ENCODE measurements at regions not wholly inside any gene's neighbourhood (a gene's known extent, or its start where the extent isn't known, plus 50 kb on each side); places are given as distances from the start of the nearest gene placed in this dataset.
"Not testable (repeated sequence)": the region's sequence is repeated elsewhere in the genome, so short reads cannot be mapped to it uniquely, and the experiment has no call there.

GRCh38 chr2:51293566-51294200, 261.8 kb upstream of the NRXN1 start:
- Mint-ChIP-seq H3K27me3 (no peaks in the 10 kb centered on the region), H3K9me3 (ENCODE audit: low read depth) (peaks cover 13% of the 10 kb centered on the region), H3K36me3 (no peaks in the 10 kb centered on the region), H3K27ac (no peak overlapping the region), H3K4me3 (no peak overlapping the region), H3K4me1 (no peaks in the 10 kb centered on the region)
- ATAC-seq, result no peak
- no peak for DNase-seq
- CTCF ChIA-PET, result no interaction called here

GRCh38 chr2:51291762-51292551, 260.0 kb upstream of the NRXN1 start:
- Mint-ChIP-seq H3K36me3 (no peaks in the 10 kb centered on the region), H3K4me1 (no peaks in the 10 kb centered on the region), H3K4me3 (no peak overlapping the region), H3K27me3 (no peaks in the 10 kb centered on the region), H3K27ac (no peak overlapping the region), H3K9me3 (ENCODE audit: low read depth) (peaks cover 7% of the 10 kb centered on the region)
- CTCF ChIA-PET, result no interaction called here
- ATAC-seq (no peak), DNase-seq (no peak)

- no peak overlapping the region for H3K4me3 Mint-ChIP-seq
Observed at GRCh38 chr2:51290725-51291124, 258.8 kb upstream of the NRXN1 start.

GRCh38 chr2:51289045-51289444, 257.1 kb upstream of the NRXN1 start:
- no peak overlapping the region for H3K4me3 Mint-ChIP-seq
- no peaks in the 10 kb centered on the region for H3K4me1 Mint-ChIP-seq
- ATAC-seq, result no peak

More at GRCh38 chr2:51290725-51291124, 258.8 kb upstream of the NRXN1 start:
- Mint-ChIP-seq H3K4me1 (no peaks in the 10 kb centered on the region), H3K27me3 (no peaks in the 10 kb centered on the region), H3K36me3 (no peaks in the 10 kb centered on the region), H3K9me3 (ENCODE audit: low read depth) (peaks cover 10% of the 10 kb centered on the region), H3K27ac (no peak overlapping the region)
- no peak for DNase-seq
- ATAC-seq, result no peak
- CTCF ChIA-PET, result no interaction called here

GRCh38 chr2:51268191-51268590, 236.3 kb upstream of the NRXN1 start:
- H3K4me1 Mint-ChIP-seq, result no peaks in the 10 kb centered on the region
- no peak overlapping the region for H3K4me3 Mint-ChIP-seq
- no peak overlapping the region for H3K27ac Mint-ChIP-seq
- no peak for DNase-seq
- ATAC-seq, result no peak
- peaks cover 4% of the 10 kb centered on the region for H3K9me3 Mint-ChIP-seq (ENCODE audit: low read depth)
- H3K36me3 Mint-ChIP-seq, result no peaks in the 10 kb centered on the region
- H3K27me3 Mint-ChIP-seq, result no peaks in the 10 kb centered on the region
- CTCF ChIA-PET, result no interaction called here

More at GRCh38 chr2:51289045-51289444, 257.1 kb upstream of the NRXN1 start:
- no peaks in the 10 kb centered on the region for H3K36me3 Mint-ChIP-seq
- H3K9me3 Mint-ChIP-seq (ENCODE audit: low read depth), result peaks cover 9% of the 10 kb centered on the region
- CTCF ChIA-PET, result no interaction called here
- DNase-seq, result no peak
- H3K27ac Mint-ChIP-seq, result no peak overlapping the region
- no peaks in the 10 kb centered on the region for H3K27me3 Mint-ChIP-seq

GRCh38 chr2:51265539-51265938, 233.6 kb upstream of the NRXN1 start:
- Mint-ChIP-seq H3K4me1 (no peaks in the 10 kb centered on the region), H3K36me3 (no peaks in the 10 kb centered on the region), H3K4me3 (no peak overlapping the region), H3K9me3 (ENCODE audit: low read depth) (peaks cover 8% of the 10 kb centered on the region), H3K27ac (no peak overlapping the region), H3K27me3 (no peaks in the 10 kb centered on the region)
- ATAC-seq (no peak), DNase-seq (no peak)
- CTCF ChIA-PET, result no interaction called here

GRCh38 chr2:51263951-51264350, 232.0 kb upstream of the NRXN1 start:
- Mint-ChIP-seq H3K4me1 (no peaks in the 10 kb centered on the region), H3K27me3 (no peaks in the 10 kb centered on the region), H3K4me3 (no peak overlapping the region), H3K27ac (no peak overlapping the region), H3K36me3 (no peaks in the 10 kb centered on the region), H3K9me3 (ENCODE audit: low read depth) (peaks cover 4% of the 10 kb centered on the region)
- no peak for ATAC-seq
- CTCF ChIA-PET, result no interaction called here
- no peak for DNase-seq

GRCh38 chr2:51263101-51263500, 231.2 kb upstream of the NRXN1 start:
- ATAC-seq; H3K9me3 Mint-ChIP-seq (ENCODE audit: low read depth); CTCF ChIA-PET; DNase-seq; H3K36me3 Mint-ChIP-seq; H3K27ac Mint-ChIP-seq; H3K27me3 Mint-ChIP-seq; H3K4me1 Mint-ChIP-seq; H3K4me3 Mint-ChIP-seq: not testable (repeated sequence)

- ATAC-seq (no peak), DNase-seq (no peak)
- Mint-ChIP-seq H3K36me3 (no peaks in the 10 kb centered on the region), H3K27ac (no peak overlapping the region), H3K4me1 (no peaks in the 10 kb centered on the region), H3K4me3 (no peak overlapping the region), H3K9me3 (ENCODE audit: low read depth) (peaks cover 17% of the 10 kb centered on the region), H3K27me3 (no peaks in the 10 kb centered on the region)
- CTCF ChIA-PET, result no interaction called here
Observed at GRCh38 chr2:51258301-51258700, 226.4 kb upstream of the NRXN1 start.

- peaks cover 17% of the 10 kb centered on the region for H3K9me3 Mint-ChIP-seq (ENCODE audit: low read depth)
- CTCF ChIA-PET, result no interaction called here
- no peaks in the 10 kb centered on the region for H3K4me1 Mint-ChIP-seq
Observed at GRCh38 chr2:51256736-51257135, 224.8 kb upstream of the NRXN1 start.

GRCh38 chr2:51251356-51251755, 219.4 kb upstream of the NRXN1 start:
- no peak for DNase-seq
- no peak overlapping the region for H3K4me3 Mint-ChIP-seq
- H3K27ac Mint-ChIP-seq, result no peak overlapping the region
- ATAC-seq, result no peak
- CTCF ChIA-PET, result no interaction called here
- no peaks in the 10 kb centered on the region for H3K36me3 Mint-ChIP-seq
- H3K9me3 Mint-ChIP-seq (ENCODE audit: low read depth), result peaks cover 9% of the 10 kb centered on the region
- H3K4me1 Mint-ChIP-seq, result no peaks in the 10 kb centered on the region
- no peaks in the 10 kb centered on the region for H3K27me3 Mint-ChIP-seq

More at GRCh38 chr2:51256736-51257135, 224.8 kb upstream of the NRXN1 start:
- DNase-seq (no peak), ATAC-seq (no peak)
- Mint-ChIP-seq H3K36me3 (no peaks in the 10 kb centered on the region), H3K27me3 (no peaks in the 10 kb centered on the region), H3K4me3 (no peak overlapping the region), H3K27ac (no peak overlapping the region)

- Mint-ChIP-seq H3K9me3 (ENCODE audit: low read depth) (peaks cover 3% of the 10 kb centered on the region), H3K36me3 (no peaks in the 10 kb centered on the region), H3K4me3 (no peak overlapping the region), H3K27me3 (no peaks in the 10 kb centered on the region), H3K27ac (no peak overlapping the region), H3K4me1 (no peaks in the 10 kb centered on the region)
- DNase-seq, result no peak
- CTCF ChIA-PET, result no interaction called here
- ATAC-seq, result no peak
Observed at GRCh38 chr2:51247252-51247805, 215.4 kb upstream of the NRXN1 start.

GRCh38 chr2:51243892-51244535, 212.1 kb upstream of the NRXN1 start:
- H3K27me3 Mint-ChIP-seq, result no peaks in the 10 kb centered on the region
- no peaks in the 10 kb centered on the region for H3K36me3 Mint-ChIP-seq
- no peak for DNase-seq
- CTCF ChIA-PET, result interaction anchor here (1.3 kb wide), 1 partner anchor 488 kb away, joined by 3 read pairs; no protein-coding TSS in a partner anchor
- no peak overlapping the region for H3K4me3 Mint-ChIP-seq
- no peak for ATAC-seq
- no peak overlapping the region for H3K27ac Mint-ChIP-seq
- H3K9me3 Mint-ChIP-seq (ENCODE audit: low read depth), result no peaks in the 10 kb centered on the region
- no peaks in the 10 kb centered on the region for H3K4me1 Mint-ChIP-seq
